Erythroblast (primary cell): ENCODE measurements at regions not wholly inside any gene's neighbourhood (a gene's known extent, or its start where the extent isn't known, plus 50 kb on each side); places are given as distances from the start of the nearest gene placed in this dataset.

ENCODE experiments used
- GATA1 ChIP-seq: IDR thresholded peaks from 2 replicates; pipeline ENCODE4 v1.6.1; 2011; ENCODE audit warnings: low read depth, mild to moderate bottlenecking, control low read depth, low read length, moderate library complexity
- POLR2A ChIP-seq: IDR thresholded peaks from 2 replicates; pipeline ENCODE4 v1.6.1; 2011; ENCODE audit warnings: mild to moderate bottlenecking, low read length

DNA sequence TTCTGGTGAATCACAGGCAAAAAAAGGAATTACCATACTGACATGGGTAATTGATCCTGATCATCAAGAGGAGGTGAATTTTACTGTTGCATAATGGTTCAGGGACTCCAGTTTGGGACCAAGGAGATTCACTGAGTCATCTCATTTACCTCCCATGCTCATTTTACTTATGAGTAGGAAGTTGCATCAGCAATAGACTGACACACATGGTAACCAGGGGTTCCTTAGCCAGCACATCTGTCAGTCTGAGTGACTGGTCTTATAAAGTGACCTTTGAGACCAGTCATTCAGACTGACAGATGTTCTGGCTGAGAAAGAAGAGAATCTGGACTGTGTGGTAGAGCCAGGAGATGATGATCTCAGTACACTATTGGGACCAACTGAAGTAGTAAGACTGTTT, 384.6 kb upstream of the CD180 start:
- TF ChIP-seq POLR2A (no peak), GATA1 (no peak)
